H1 (cell line): ENCODE measurements at regions not wholly inside any gene's neighbourhood (a gene's known extent, or its start where the extent isn't known, plus 50 kb on each side); places are given as distances from the start of the nearest gene placed in this dataset.
A peak's percentile ranks its signal among the peaks of the same experiment; 100 is the strongest.

ENCODE experiments used
- CTCF ChIA-PET: fragments of 300-600 bp; sonication (Branson Sonifier 250); formaldehyde crosslinking; loops from one replicate; lab custom pipeline; 2021; ENCODE audit not compliant: partially characterized antibody; lab: Charles Lee
- POLR2A ChIA-PET: fragments of 300-600 bp; sonication (Branson Sonifier 250); formaldehyde crosslinking; loops from one replicate; lab custom pipeline; 2021; ENCODE audit warnings: inconsistent platforms; ENCODE audit not compliant: partially characterized antibody; lab: Charles Lee
- DNase-seq, 2 experiments: peaks; one replicate each; pipeline versions ENCODE4 v3.0.0 to v3.0.0-alpha.2; 2010 to 2022; ENCODE audit warnings: low spot score in 2 of 2, low read depth in 1 of 2, mixed read lengths in 1 of 2
- FAIRE-seq: peaks from 2 replicates; lab custom pipeline; 2011; peaks lifted over from hg19 to GRCh38; lab: Jason Lieb, UNC
- H2AFZ ChIP-seq: 2 replicates; pipeline ENCODE4 v1.8.1; 2012; ENCODE audit warnings: low read length, inconsistent platforms
- H2AK5ac ChIP-seq: 2 replicates; pipeline ENCODE4 v1.6.1; 2013; ENCODE audit warnings: low read depth, low read length
- H2BK120ac ChIP-seq: replicated peaks from 2 replicates; pipeline ENCODE3; 2013; ENCODE audit warnings: low read depth, low read length, inconsistent platforms
- H2BK12ac ChIP-seq: 2 replicates; pipeline ENCODE4 v1.6.1; 2013; ENCODE audit warnings: low read depth, low read length
- H2BK15ac ChIP-seq: 2 replicates; pipeline ENCODE4 v1.6.1; 2013; ENCODE audit warnings: low read length
- H2BK20ac ChIP-seq: 2 replicates; pipeline ENCODE4 v1.6.1; 2013; ENCODE audit warnings: low read length
- H2BK5ac ChIP-seq: 2 replicates; pipeline ENCODE4 v1.6.1; 2013; ENCODE audit warnings: low read depth, low read length
- H3K14ac ChIP-seq: 2 replicates; pipeline ENCODE4 v1.6.1; 2013; ENCODE audit warnings: inconsistent platforms; ENCODE audit not compliant: insufficient read length
- H3K18ac ChIP-seq: 2 replicates; pipeline ENCODE4 v1.6.1; 2013; ENCODE audit warnings: low read length; ENCODE audit errors: extremely low read depth
- H3K23ac ChIP-seq: 2 replicates; pipeline ENCODE4 v1.6.1; 2013; ENCODE audit warnings: inconsistent platforms; ENCODE audit not compliant: insufficient read length
- H3K23me2 ChIP-seq: 2 replicates; pipeline ENCODE4 v1.6.1; 2013; ENCODE audit warnings: low read depth, low read length
- H3K27ac ChIP-seq: 2 replicates; pipeline ENCODE4 v1.6.1; 2011; ENCODE audit warnings: low read depth, low read length, inconsistent platforms
- H3K27me3 ChIP-seq, 4 experiments: replicated peaks in 1 of 4; 1 replicate in 1 of 4; 2 replicates in 3 of 4; pipeline versions ENCODE4 v1.6.1 to v1.8.1; 2011 to 2013; ENCODE audit warnings: low read length in 3 of 4, mild to moderate bottlenecking in 3 of 4, inconsistent platforms in 2 of 4, mixed read lengths in 2 of 4, moderate library complexity in 1 of 4; ENCODE audit not compliant: control insufficient read depth in 3 of 4, insufficient read depth in 3 of 4; ENCODE audit errors: extremely low read depth in 1 of 4
- H3K36me3 ChIP-seq, 4 experiments: 2 replicates each; pipeline versions ENCODE4 v1.6.1 to v1.8.1; 2011 to 2013; ENCODE audit warnings: mild to moderate bottlenecking in 4 of 4, low read length in 3 of 4, moderate library complexity in 2 of 4, control low read depth in 1 of 4, inconsistent platforms in 1 of 4; ENCODE audit not compliant: insufficient read depth in 4 of 4, control insufficient read depth in 2 of 4
- H3K4ac ChIP-seq: replicated peaks from 2 replicates; pipeline ENCODE3; 2013; ENCODE audit warnings: low read length, low read depth, mixed read lengths, inconsistent platforms; ENCODE audit not compliant: insufficient read length
- H3K4me1 ChIP-seq, 4 experiments: replicated peaks in 1 of 4; 1 replicate in 1 of 4; 2 replicates in 3 of 4; pipeline versions ENCODE4 v1.6.1 to v1.8.1; 2011 to 2013; ENCODE audit warnings: low read length in 3 of 4, inconsistent platforms in 2 of 4, mixed read lengths in 1 of 4; ENCODE audit not compliant: insufficient read depth in 4 of 4, control insufficient read depth in 3 of 4
- H3K4me2 ChIP-seq, 2 experiments: 2 replicates each; pipeline versions ENCODE4 v1.6.1 to v1.8.1; 2011 to 2013; ENCODE audit warnings: low read depth in 2 of 2, low read length in 2 of 2, control low read depth in 1 of 2, inconsistent platforms in 1 of 2, mild to moderate bottlenecking in 1 of 2; ENCODE audit not compliant: insufficient read depth in 1 of 2
- H3K4me3 ChIP-seq, 4 experiments: fragments of 200-600, 300-600 bp in 1 of 4; sonication (generic), shearing (Covaris generic), sonication (Bioruptor Twin) in 1 of 4; 2 replicates each; pipeline versions ENCODE4 v1.5.1 to v1.8.1; 2011 to 2016; ENCODE audit warnings: low read length in 4 of 4, low read depth in 3 of 4, control low read depth in 2 of 4, inconsistent platforms in 2 of 4, mild to moderate bottlenecking in 2 of 4, mixed read lengths in 1 of 4, moderate library complexity in 1 of 4; ENCODE audit not compliant: insufficient read depth in 2 of 4; ENCODE audit errors: extremely low read depth in 1 of 4
- H3K56ac ChIP-seq: replicated peaks from 2 replicates; pipeline ENCODE3; 2013; ENCODE audit warnings: low read depth, mild to moderate bottlenecking, mixed read lengths, low read length, inconsistent platforms; ENCODE audit not compliant: insufficient read length
- H3K79me1 ChIP-seq: 2 replicates; pipeline ENCODE4 v1.6.1; 2013; ENCODE audit warnings: low read depth, low read length, control low read depth
- H3K79me2 ChIP-seq, 2 experiments: 2 replicates each; pipeline versions ENCODE4 v1.6.1 to v1.8.1; 2012 to 2013; ENCODE audit warnings: low read length in 2 of 2, mild to moderate bottlenecking in 2 of 2, inconsistent platforms in 1 of 2; ENCODE audit not compliant: insufficient read depth in 2 of 2, control insufficient read depth in 1 of 2
- H3K9ac ChIP-seq, 4 experiments: replicated peaks in 1 of 4; 1 replicate in 1 of 4; 2 replicates in 3 of 4; pipeline versions ENCODE4 v1.6.1 to v1.8.1; 2011 to 2013; ENCODE audit warnings: low read depth in 3 of 4, low read length in 3 of 4, control low read depth in 2 of 4, mild to moderate bottlenecking in 2 of 4, moderate library complexity in 2 of 4, inconsistent platforms in 1 of 4; ENCODE audit errors: extremely low read depth in 1 of 4
- H3K9me3 ChIP-seq, 2 experiments: 2 replicates each; pipeline versions ENCODE4 v1.6.1 to v1.8.1; 2012 to 2013; ENCODE audit warnings: mild to moderate bottlenecking in 2 of 2, moderate library complexity in 2 of 2, control low read depth in 1 of 2, inconsistent platforms in 1 of 2, low read depth in 1 of 2, low read length in 1 of 2, mixed read lengths in 1 of 2; ENCODE audit not compliant: insufficient read depth in 2 of 2
- H4K20me1 ChIP-seq, 2 experiments: replicated peaks in 1 of 2; 2 replicates each; pipeline versions ENCODE3 to v1.8.1; 2011 to 2013; ENCODE audit warnings: inconsistent platforms in 2 of 2, low read length in 2 of 2, mild to moderate bottlenecking in 1 of 2; ENCODE audit not compliant: insufficient read depth in 2 of 2, control insufficient read depth in 1 of 2
- H4K5ac ChIP-seq: 2 replicates; pipeline ENCODE4 v1.6.1; 2013; ENCODE audit warnings: low read length, low read depth, mixed read lengths, inconsistent platforms; ENCODE audit not compliant: insufficient read length
- H4K8ac ChIP-seq: 2 replicates; pipeline ENCODE4 v1.8.0; 2013; ENCODE audit warnings: mild to moderate bottlenecking, moderate library complexity, low read length, inconsistent platforms; ENCODE audit not compliant: insufficient read depth; ENCODE audit errors: extremely low read depth
- H4K91ac ChIP-seq: replicated peaks from 2 replicates; pipeline ENCODE3; 2013; ENCODE audit warnings: low read length, mixed read lengths, inconsistent platforms; ENCODE audit not compliant: insufficient read length
- ASH2L ChIP-seq: fragments of 200-600, 300-600 bp; sonication (generic); IDR thresholded peaks from one replicate; pipeline ENCODE4 v1.7.1; 2017; ENCODE audit warnings: low read length
- BCL11A ChIP-seq, 2 experiments: IDR thresholded peaks; one replicate each; pipeline ENCODE4 v1.6.1; 2011; ENCODE audit warnings: low read depth in 2 of 2, low read length in 2 of 2, mild to moderate bottlenecking in 2 of 2
- CBX8 ChIP-seq: fragments of 300-800, 300-1000 bp; sonication (generic); IDR thresholded peaks from 2 replicates; pipeline ENCODE4 v1.7.1; 2016; ENCODE audit warnings: low read depth, low read length, borderline replicate concordance
- CTBP2 ChIP-seq: IDR thresholded peaks from 2 replicates; pipeline ENCODE4 v1.7.0; 2011; ENCODE audit warnings: borderline replicate concordance, mild to moderate bottlenecking, moderate library complexity, mixed read lengths, low read length; ENCODE audit not compliant: insufficient read depth, insufficient read length
- CTCF ChIP-seq, 3 experiments: IDR thresholded peaks; 1 replicate in 2 of 3; 2 replicates in 1 of 3; pipeline versions ENCODE4 v1.5.1 to v1.6.1; 2011; ENCODE audit warnings: low read length in 3 of 3, mild to moderate bottlenecking in 3 of 3, inconsistent platforms in 2 of 3, low read depth in 1 of 3, moderate library complexity in 1 of 3; ENCODE audit not compliant: insufficient read depth in 1 of 3; ENCODE audit errors: control extremely low read depth in 1 of 3
- HDAC2 ChIP-seq, 2 experiments: fragments of 300-600 bp in 1 of 2; sonication (generic) in 1 of 2; IDR thresholded peaks; 2 replicates each; pipeline ENCODE4 v1.6.1; 2011 to 2012; ENCODE audit warnings: low read depth in 2 of 2, low read length in 2 of 2, mild to moderate bottlenecking in 2 of 2, moderate library complexity in 2 of 2, borderline replicate concordance in 1 of 2, inconsistent platforms in 1 of 2
- KDM1A ChIP-seq: fragments of 200-600, 300-600 bp; sonication (generic); IDR thresholded peaks from 2 replicates; pipeline ENCODE4 v1.7.1; 2016; ENCODE audit warnings: mild to moderate bottlenecking, low read length, borderline replicate concordance
- MAFK ChIP-seq: IDR thresholded peaks from 2 replicates; pipeline ENCODE4 v1.6.1; 2012; ENCODE audit warnings: low read depth, mild to moderate bottlenecking, improper control_type of control experiment, low read length
- POLR2AphosphoS5 ChIP-seq: IDR thresholded peaks from 2 replicates; pipeline ENCODE4 v1.6.1; 2011; ENCODE audit warnings: low read depth, low read length
- SIN3A ChIP-seq, 2 experiments: IDR thresholded peaks in 1 of 2; conservative IDR thresholded peaks in 1 of 2; 2 replicates each; pipeline ENCODE4 v1.6.1; 2011 to 2012; ENCODE audit warnings: low read length in 2 of 2, improper control_type of control experiment in 1 of 2, low read depth in 1 of 2, mild to moderate bottlenecking in 1 of 2
- TCF12 ChIP-seq: IDR thresholded peaks from 2 replicates; pipeline ENCODE4 v1.6.1; 2011; ENCODE audit warnings: low read depth, mild to moderate bottlenecking, low read length
- WGBS, 2 experiments: shearing (Covaris generic) in 1 of 2; methylation state at CpG; one replicate each; pipeline versions ENCODE4 v1.1.6 to v1.1.7; 2013 to 2015; ENCODE audit warnings: low lambda C conversion rate in 2 of 2, mixed read lengths in 2 of 2, inconsistent platforms in 1 of 2, low coverage in 1 of 2, missing lambda C conversion rate in 1 of 2; ENCODE audit not compliant: insufficient replicate concordance in 2 of 2, insufficient coverage in 1 of 2, insufficient read length in 1 of 2; ENCODE audit errors: extremely low coverage in 1 of 2, missing lambda C conversion rate in 1 of 2; 5-methylcytosine and 5-hydroxymethylcytosine counted together

- H3K27me3 ChIP-seq = no peaks in the 10 kb centered on the region
- H4K8ac ChIP-seq = no peak overlapping the region
- H2BK20ac ChIP-seq = no peak overlapping the region
- H2AK5ac ChIP-seq = no peak overlapping the region
- H2BK15ac ChIP-seq = no peak overlapping the region
- ChIA-PET POLR2A (no interaction called here), CTCF (interaction anchor here (0.7 kb wide), 1 partner anchor 99 kb away, joined by 3 read pairs; no protein-coding TSS in a partner anchor)
- H3K23me2 ChIP-seq = no peaks in the 10 kb centered on the region
- H3K4me3 ChIP-seq = no peak overlapping the region
- no peak overlapping the region for H3K27ac ChIP-seq
- no peaks in the 10 kb centered on the region for H3K4me1 ChIP-seq
- H3K4ac ChIP-seq = no peak overlapping the region
- H4K5ac ChIP-seq = no peak overlapping the region
- no peaks in the 10 kb centered on the region for H4K20me1 ChIP-seq
- H3K23ac ChIP-seq = no peak overlapping the region
- H3K79me2 ChIP-seq = no peaks in the 10 kb centered on the region
- no peak overlapping the region for H3K4me2 ChIP-seq
- H2BK5ac ChIP-seq = no peak overlapping the region
- no peak overlapping the region for H3K14ac ChIP-seq
- H3K56ac ChIP-seq = no peak overlapping the region
- H3K9ac ChIP-seq = no peak overlapping the region
- WGBS, 2 experiments = 92% methylated on average over 9 of the region's 9 CpGs; no CpG with 5 or more reads in 1 of the 2 experiments
- H2AFZ ChIP-seq = peak overlapping the region; percentile 40; the same call in 1 of the 2 replicates
- no peak overlapping the region for H4K91ac ChIP-seq
- no peak overlapping the region for H3K18ac ChIP-seq
- no peaks in the 10 kb centered on the region for H3K79me1 ChIP-seq
- no peak overlapping the region for H2BK12ac ChIP-seq
- no peak for DNase-seq
- no peak overlapping the region for H2BK120ac ChIP-seq
- no peaks in the 10 kb centered on the region for H3K36me3 ChIP-seq
- no peaks in the 10 kb centered on the region for H3K9me3 ChIP-seq
- no peak for FAIRE-seq
- TF ChIP-seq POLR2AphosphoS5 = no peak
- TF ChIP-seq HDAC2 (IDR thresholded peaks at IDR 0.05; ENCODE audit: borderline replicate concordance in 1 of 2, low read depth in 2 of 2, low read length in 2 of 2) = no peak
- TF ChIP-seq CBX8 = no peak
- no peak for TF ChIP-seq CTCF (IDR thresholded peaks at IDR 0.05; ENCODE audit: control extremely low read depth in 1 of 3, insufficient read depth in 1 of 3, low read depth in 1 of 3, low read length in 3 of 3)
- no peak for TF ChIP-seq TCF12
- no peak for TF ChIP-seq CTBP2
- no peak for TF ChIP-seq BCL11A (IDR thresholded peaks at IDR 0.05; ENCODE audit: low read depth in 2 of 2, low read length in 2 of 2)
- no peak for TF ChIP-seq MAFK
- TF ChIP-seq KDM1A = no peak
- no peak for TF ChIP-seq SIN3A (conservative IDR thresholded peaks at IDR 0.05 in 1 of 2, IDR thresholded peaks at IDR 0.05 in 1 of 2; ENCODE audit: low read depth in 1 of 2, low read length in 2 of 2)
- TF ChIP-seq ASH2L = no peak
Measured at GRCh38 chr4:181766061-181766548, 477.1 kb upstream of the TENM3 start.
